CD4-positive, CD25-positive, alpha-beta regulatory T cell (primary cell): ENCODE measurements at regions not wholly inside any gene's neighbourhood (a gene's known extent, or its start where the extent isn't known, plus 50 kb on each side); places are given as distances from the start of the nearest gene placed in this dataset.
"Not testable (repeated sequence)": the region's sequence is repeated elsewhere in the genome, so short reads cannot be mapped to it uniquely, and the experiment has no call there.

Source experiments
- ATAC-seq, 2 donors: fragments of 150-1000 bp; cut with Tn5 transposase; one replicate each; pipeline ENCODE4 v1.10.0; 2021; ENCODE audit warnings: low read depth in 2 of 2, moderate number of reproducible peaks in 2 of 2, moderate library complexity in 1 of 2
- DNase-seq, 3 donors: peaks; one replicate each; pipeline versions ENCODE4 v3.0.0 to v3.0.0-alpha.2; 2012 to 2022; ENCODE audit warnings: mixed read lengths in 1 of 3
- H3K27ac ChIP-seq: one replicate; pipeline ENCODE4 v1.7.0; 2013; ENCODE audit warnings: mild to moderate bottlenecking, low read length; ENCODE audit not compliant: insufficient read depth, poor library complexity, severe bottlenecking
- H3K27me3 ChIP-seq: one replicate; pipeline ENCODE4 v1.7.0; 2013; ENCODE audit warnings: low read length; ENCODE audit not compliant: control insufficient read depth, insufficient read depth
- H3K36me3 ChIP-seq: one replicate; pipeline ENCODE4 v1.7.0; 2013; ENCODE audit warnings: mild to moderate bottlenecking, low read length, moderate library complexity; ENCODE audit not compliant: control insufficient read depth, insufficient read depth
- H3K4me1 ChIP-seq: 2 replicates; pipeline ENCODE4 v1.7.0; 2013; ENCODE audit warnings: mild to moderate bottlenecking, low read length; ENCODE audit not compliant: insufficient read depth, control insufficient read depth, poor library complexity, severe bottlenecking
- H3K4me3 ChIP-seq: one replicate; pipeline ENCODE4 v1.7.0; 2013; ENCODE audit warnings: low read depth, mild to moderate bottlenecking, low read length, moderate library complexity
- H3K9me3 ChIP-seq, 2 experiments: 1 replicate in 1 of 2; 2 replicates in 1 of 2; pipeline ENCODE4 v1.7.0; 2013; ENCODE audit warnings: low read length in 2 of 2, mild to moderate bottlenecking in 1 of 2, moderate library complexity in 1 of 2; ENCODE audit not compliant: control insufficient read depth in 2 of 2
- H3K27ac Mint-ChIP-seq, 3 donors: one replicate each; pipeline ENCODE4 v1.8.0; 2020 to 2022; ENCODE audit warnings: mild to moderate bottlenecking in 3 of 3, mixed read lengths in 3 of 3, moderate library complexity in 2 of 3
- H3K27me3 Mint-ChIP-seq: one replicate; pipeline ENCODE4 v1.8.0; 2022; ENCODE audit warnings: mild to moderate bottlenecking, mixed read lengths
- H3K36me3 Mint-ChIP-seq: one replicate; pipeline ENCODE4 v1.8.0; 2020; ENCODE audit warnings: mixed read lengths
- H3K4me1 Mint-ChIP-seq, 4 donors: one replicate each; pipeline ENCODE4 v1.8.0; 2020 to 2022; ENCODE audit warnings: mixed read lengths in 4 of 4, mild to moderate bottlenecking in 1 of 4
- H3K4me3 Mint-ChIP-seq, 4 donors: one replicate each; pipeline ENCODE4 v1.8.0; 2020 to 2022; ENCODE audit warnings: mild to moderate bottlenecking in 4 of 4, mixed read lengths in 4 of 4, moderate library complexity in 3 of 4
- H3K9me3 Mint-ChIP-seq, 7 donors: one replicate each; pipeline ENCODE4 v1.8.0; 2020 to 2022; ENCODE audit warnings: mixed read lengths in 7 of 7, mild to moderate bottlenecking in 3 of 7, moderate library complexity in 2 of 7

GRCh38 chr12:107375231-107375630 lies 281.9 kb upstream of the CRY1 start:
- DNase-seq (no peak), ATAC-seq (no peak)
- Histone ChIP-seq H3K27me3 (no peaks in the 10 kb centered on the region), H3K4me3 (no peak overlapping the region), H3K36me3 (no peaks in the 10 kb centered on the region), H3K9me3 (no peaks in the 10 kb centered on the region), H3K4me1 (peaks cover 44% of the 10 kb centered on the region), H3K27ac (no peak overlapping the region)
- Mint-ChIP-seq H3K9me3 (no peaks in the 10 kb centered on the region), H3K36me3 (peaks cover 5% of the 10 kb centered on the region), H3K27ac (peak overlapping the region; percentile 9 to 93 (median 90)), H3K4me1 (peaks cover 11 to 66% (median 30%) of the 10 kb centered on the region in 4 donors), H3K4me3 (peak overlapping the region in 1 of 4 donors; percentile 68), H3K27me3 (no peaks in the 10 kb centered on the region)

- Histone ChIP-seq H3K9me3 (no peaks in the 10 kb centered on the region), H3K27ac (no peak overlapping the region), H3K27me3 (no peaks in the 10 kb centered on the region), H3K36me3 (no peaks in the 10 kb centered on the region), H3K4me3 (no peak overlapping the region), H3K4me1 (peaks cover 18% of the 10 kb centered on the region)
- Mint-ChIP-seq H3K27ac (peak overlapping the region in 1 of 3 donors; percentile 5), H3K27me3 (no peaks in the 10 kb centered on the region), H3K36me3 (peaks cover 5% of the 10 kb centered on the region), H3K4me3 (no peak overlapping the region), H3K9me3 (no peaks in the 10 kb centered on the region), H3K4me1 (peaks cover 0 to 55% (median 16%) of the 10 kb centered on the region in 4 donors)
- ATAC-seq = no peak
- no peak for DNase-seq
Measured at GRCh38 chr12:107377596-107378385, 284.4 kb upstream of the CRY1 start.

GRCh38 chr12:107378609-107379008 lies 285.3 kb upstream of the CRY1 start:
- no peak for ATAC-seq
- H3K9me3 ChIP-seq = no peaks in the 10 kb centered on the region
- H3K36me3 ChIP-seq = no peaks in the 10 kb centered on the region
- H3K4me1 ChIP-seq = peaks cover 10% of the 10 kb centered on the region
- no peaks in the 10 kb centered on the region for H3K9me3 Mint-ChIP-seq
- H3K27ac Mint-ChIP-seq = no peak overlapping the region
- DNase-seq = no peak
- H3K27me3 Mint-ChIP-seq = no peaks in the 10 kb centered on the region
- no peaks in the 10 kb centered on the region for H3K27me3 ChIP-seq
- peaks cover 5% of the 10 kb centered on the region for H3K36me3 Mint-ChIP-seq
- no peak overlapping the region for H3K4me3 Mint-ChIP-seq
- no peak overlapping the region for H3K4me3 ChIP-seq
- peaks cover 0 to 52% (median 10%) of the 10 kb centered on the region in 4 donors for H3K4me1 Mint-ChIP-seq
- H3K27ac ChIP-seq = no peak overlapping the region

GRCh38 chr12:107379142-107379851 lies 285.9 kb upstream of the CRY1 start:
- H3K36me3 ChIP-seq, H3K27ac ChIP-seq, H3K9me3 Mint-ChIP-seq, H3K4me3 Mint-ChIP-seq, H3K36me3 Mint-ChIP-seq, DNase-seq, ATAC-seq, H3K4me1 ChIP-seq, H3K9me3 ChIP-seq, H3K27me3 ChIP-seq, H3K27me3 Mint-ChIP-seq, H3K4me3 ChIP-seq: not testable (repeated sequence)
- peaks cover 0 to 51% (median 12%) of the 10 kb centered on the region in 4 donors for H3K4me1 Mint-ChIP-seq
- H3K27ac Mint-ChIP-seq = peak overlapping the region in 2 of 3 donors; percentile 12 to 73

DNA sequence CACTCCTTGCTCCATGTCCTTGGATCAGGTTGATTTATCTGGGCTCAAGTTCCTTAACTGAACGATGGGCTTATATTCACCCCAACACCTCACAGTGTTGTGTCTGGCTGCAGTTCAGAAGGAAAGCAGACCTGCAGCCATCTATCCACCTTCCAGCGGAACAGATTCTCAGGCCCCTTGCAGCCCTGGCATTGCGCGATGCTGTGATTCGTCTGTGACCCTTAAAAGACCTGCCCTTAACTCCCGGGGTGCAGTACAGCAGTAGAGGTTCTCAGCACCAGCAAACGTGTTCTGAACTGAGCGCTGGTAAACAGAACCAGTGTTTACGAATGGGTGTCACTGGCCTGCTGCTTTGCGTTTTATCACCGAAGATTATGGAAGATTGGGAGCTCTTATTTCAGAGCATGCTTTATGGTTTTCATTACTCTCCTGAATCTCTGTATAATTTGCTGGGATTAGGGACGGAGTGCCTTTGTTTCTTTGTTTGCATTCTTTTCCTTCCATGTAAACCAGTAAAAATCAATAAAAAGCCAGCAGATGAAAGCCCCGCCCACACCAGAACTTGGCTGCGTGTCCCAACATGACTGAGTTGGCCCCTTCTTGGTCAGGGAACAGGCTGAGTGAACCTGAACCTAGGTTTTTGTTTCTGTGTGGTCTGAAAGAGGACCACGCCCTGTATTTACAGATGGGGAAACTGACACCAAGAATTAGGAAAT lies 286.7 kb upstream of the CRY1 start:
- Mint-ChIP-seq H3K9me3 (no peaks in the 10 kb centered on the region), H3K27me3 (no peaks in the 10 kb centered on the region), H3K36me3 (peaks cover 5% of the 10 kb centered on the region), H3K4me1 (peaks cover 0 to 49% (median 10%) of the 10 kb centered on the region in 4 donors), H3K4me3 (no peak overlapping the region), H3K27ac (no peak overlapping the region)
- ATAC-seq (no peak), DNase-seq (no peak)
- Histone ChIP-seq H3K4me1 (no peaks in the 10 kb centered on the region), H3K4me3 (no peak overlapping the region), H3K36me3 (no peaks in the 10 kb centered on the region), H3K27me3 (no peaks in the 10 kb centered on the region), H3K27ac (no peak overlapping the region), H3K9me3 (no peaks in the 10 kb centered on the region)

DNA sequence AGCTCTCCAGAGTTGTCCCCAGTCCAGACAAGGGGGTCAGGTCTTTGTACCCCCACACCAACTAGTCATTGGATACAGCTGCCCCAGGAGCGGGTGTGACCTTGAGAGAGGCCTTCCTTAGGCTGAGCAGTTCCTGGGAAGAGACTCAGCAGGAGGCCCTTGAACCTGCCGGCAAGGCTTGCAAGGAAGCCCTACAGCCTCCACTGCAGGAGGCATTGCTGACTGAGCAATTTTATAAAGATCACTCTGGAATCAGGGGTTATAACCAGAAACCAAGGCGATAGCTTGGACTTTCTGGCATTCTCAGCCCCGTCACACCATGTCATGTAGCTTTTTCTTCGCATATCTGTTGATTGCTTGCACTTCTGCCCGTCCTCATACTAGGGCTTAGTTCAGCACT lies 291.3 kb upstream of the CRY1 start:
- Histone ChIP-seq H3K27me3 (no peaks in the 10 kb centered on the region), H3K4me3 (no peak overlapping the region), H3K27ac (no peak overlapping the region), H3K36me3 (no peaks in the 10 kb centered on the region), H3K4me1 (peaks cover 8% of the 10 kb centered on the region), H3K9me3 (no peaks in the 10 kb centered on the region)
- Mint-ChIP-seq H3K27me3 (no peaks in the 10 kb centered on the region), H3K36me3 (no peaks in the 10 kb centered on the region), H3K4me1 (peaks cover 4 to 69% (median 18%) of the 10 kb centered on the region in 4 donors), H3K9me3 (peaks cover 0 to under 1% (median 0%) of the 10 kb centered on the region in 7 donors), H3K27ac (peak overlapping the region in 1 of 3 donors; percentile 4), H3K4me3 (no peak overlapping the region)
- no peak for ATAC-seq
- no peak for DNase-seq

DNA sequence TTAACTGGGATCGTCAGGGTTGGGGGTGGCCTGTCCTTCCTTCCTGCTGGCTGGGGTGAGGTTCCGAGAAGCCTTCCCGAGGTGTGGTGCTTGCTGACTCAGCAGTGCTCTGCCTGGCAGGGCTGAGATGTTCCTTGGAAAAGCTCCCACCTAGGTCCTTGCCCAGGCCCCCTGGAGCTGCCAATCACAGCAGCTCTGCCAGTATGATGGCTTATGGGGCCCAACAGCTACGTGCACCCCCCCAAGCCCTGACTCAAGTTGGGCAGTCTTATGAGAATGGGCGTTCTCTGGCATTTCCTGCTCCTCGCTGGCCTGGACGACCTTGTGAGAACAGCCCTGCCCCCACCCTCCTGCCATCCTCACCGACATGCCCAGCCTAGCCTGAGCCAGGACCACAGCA lies 292.2 kb upstream of the CRY1 start:
- ATAC-seq = no peak
- Histone ChIP-seq H3K27ac (no peak overlapping the region), H3K4me1 (peaks cover 15% of the 10 kb centered on the region), H3K27me3 (no peaks in the 10 kb centered on the region), H3K9me3 (no peaks in the 10 kb centered on the region), H3K4me3 (no peak overlapping the region), H3K36me3 (no peaks in the 10 kb centered on the region)
- Mint-ChIP-seq H3K4me3 (no peak overlapping the region), H3K4me1 (peaks cover 8 to 76% (median 24%) of the 10 kb centered on the region in 4 donors), H3K36me3 (no peaks in the 10 kb centered on the region), H3K27me3 (peaks cover 3% of the 10 kb centered on the region), H3K9me3 (peaks cover 0 to 3% (median 0%) of the 10 kb centered on the region in 7 donors), H3K27ac (peak overlapping the region in 1 of 3 donors; percentile 49)
- DNase-seq = no peak
